Breast epithelium (tissue), 4 donors: ENCODE measurements at regions not wholly inside any gene's neighbourhood (a gene's known extent, or its start where the extent isn't known, plus 50 kb on each side); places are given as distances from the start of the nearest gene placed in this dataset.

Experiments used
- DNase-seq, 2 donors: peaks; one replicate each; pipeline ENCODE4 v3.0.0-alpha.2; 2019; ENCODE audit warnings: low spot score in 2 of 2
- H3K27ac ChIP-seq, 2 donors: fragments of 200-600 bp; sonication (generic) in 1 of 2; one replicate each; pipeline ENCODE4 v1.5.1; 2016 to 2019; ENCODE audit warnings: mild to moderate bottlenecking in 1 of 2
- H3K27me3 ChIP-seq, 2 donors: fragments of 200-600 bp; sonication (generic) in 1 of 2; one replicate each; pipeline versions ENCODE4 v1.5.1 to v1.6.0; 2017 to 2019; ENCODE audit warnings: control low read depth in 1 of 2, mild to moderate bottlenecking in 1 of 2
- H3K36me3 ChIP-seq: fragments of 200-600 bp; one replicate; pipeline ENCODE4 v1.5.1; 2019
- H3K4me1 ChIP-seq, 2 donors: fragments of 200-600 bp; sonication (generic); one replicate each; pipeline ENCODE4 v1.5.1; 2016 to 2019; ENCODE audit warnings: control low read depth in 1 of 2
- H3K4me3 ChIP-seq, 3 donors: fragments of 200-600 bp; sonication (generic); 1 replicate in 2 of 3; 2 replicates in 1 of 3; pipeline ENCODE4 v1.5.1; 2016 to 2019; ENCODE audit warnings: mild to moderate bottlenecking in 3 of 3, moderate library complexity in 2 of 3
- H3K9me3 ChIP-seq, 2 donors: fragments of 200-600 bp; sonication (generic) in 1 of 2; one replicate each; pipeline ENCODE4 v1.5.1; 2016 to 2019; ENCODE audit warnings: control low read depth in 1 of 2
- POLR2A ChIP-seq: fragments of 450-650 bp; IDR thresholded peaks from one replicate; pipeline ENCODE4 v1.6.1; 2016; ENCODE audit warnings: antibody characterized with exemption, mild to moderate bottlenecking, moderate library complexity
- POLR2AphosphoS5 ChIP-seq, 3 donors: sonication (generic); formaldehyde crosslinking; IDR thresholded peaks; one replicate each; pipeline ENCODE4 v1.6.1; 2017; ENCODE audit warnings: antibody characterized with exemption in 3 of 3
- intact Hi-C: fragments of 100-400 bp; cut with DNase I; formaldehyde crosslinking; loops from one replicate; pipeline ENCODE4 v1.15.1; 2023; ENCODE audit warnings: low total_unique reads
- TF ChIP-seq, protein P1 (sequence below), 3 donors: fragments of 450-650 bp; IDR thresholded peaks; one replicate each; pipeline ENCODE4 v1.5.1; 2016 to 2017; ENCODE audit warnings: antibody characterized with exemption in 3 of 3, mild to moderate bottlenecking in 3 of 3, moderate library complexity in 3 of 3

DNA sequence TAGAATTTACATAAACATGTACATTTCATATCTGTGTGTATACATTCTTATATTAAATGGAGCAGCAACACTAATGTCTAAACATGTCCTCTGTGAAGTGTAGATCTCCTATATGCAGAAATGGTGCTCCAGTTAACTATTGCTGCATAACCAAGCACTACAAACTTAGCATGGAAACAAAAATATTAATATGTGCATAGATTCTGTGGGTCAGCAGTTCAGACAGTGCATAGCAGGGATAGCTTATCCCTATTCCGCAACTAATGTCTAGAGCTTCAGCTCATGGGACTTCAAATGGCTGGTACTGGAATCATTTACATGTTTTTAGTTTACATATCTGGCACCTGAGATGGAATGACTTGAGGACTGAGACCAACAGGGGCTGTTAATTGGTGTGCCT, 652.1 kb downstream of the TLE4 start:
- intact Hi-C loops: no loop called here

DNA sequence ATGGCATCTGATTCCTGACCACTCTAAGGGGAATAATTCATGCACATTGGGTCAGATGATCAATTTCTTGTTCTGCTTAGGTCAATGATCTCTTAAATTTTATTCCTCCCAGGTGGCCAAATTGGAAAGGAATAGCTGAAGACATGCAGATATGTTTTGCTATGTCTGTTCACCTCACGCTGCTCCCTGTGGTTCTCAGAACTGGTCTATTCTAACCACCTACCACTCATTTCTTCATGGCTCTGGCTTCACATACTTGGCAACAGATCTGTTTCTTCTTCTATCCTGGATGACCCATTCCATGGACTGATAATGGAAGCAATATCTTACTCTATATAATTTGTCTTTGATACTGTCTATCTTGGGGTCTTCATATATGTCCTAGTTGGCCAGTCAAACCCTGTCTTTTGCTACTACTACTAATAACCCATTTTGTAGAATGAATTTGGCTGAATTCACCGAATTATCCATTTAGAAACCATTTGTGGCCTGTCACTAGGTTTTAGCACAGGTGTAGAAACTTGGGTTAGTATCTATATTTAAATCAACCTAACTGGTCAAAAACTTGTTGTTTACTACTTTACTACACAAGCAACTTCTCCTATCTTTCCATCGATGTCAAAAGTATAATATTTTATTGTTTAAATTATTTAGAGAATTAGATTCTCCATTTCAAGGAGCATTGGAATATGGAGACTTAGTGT, 650.9 kb downstream of the TLE4 start:
- TF ChIP-seq POLR2AphosphoS5 (IDR thresholded peaks at IDR 0.05) (no peak), POLR2A (no peak)
- TF ChIP-seq, protein P1, sequence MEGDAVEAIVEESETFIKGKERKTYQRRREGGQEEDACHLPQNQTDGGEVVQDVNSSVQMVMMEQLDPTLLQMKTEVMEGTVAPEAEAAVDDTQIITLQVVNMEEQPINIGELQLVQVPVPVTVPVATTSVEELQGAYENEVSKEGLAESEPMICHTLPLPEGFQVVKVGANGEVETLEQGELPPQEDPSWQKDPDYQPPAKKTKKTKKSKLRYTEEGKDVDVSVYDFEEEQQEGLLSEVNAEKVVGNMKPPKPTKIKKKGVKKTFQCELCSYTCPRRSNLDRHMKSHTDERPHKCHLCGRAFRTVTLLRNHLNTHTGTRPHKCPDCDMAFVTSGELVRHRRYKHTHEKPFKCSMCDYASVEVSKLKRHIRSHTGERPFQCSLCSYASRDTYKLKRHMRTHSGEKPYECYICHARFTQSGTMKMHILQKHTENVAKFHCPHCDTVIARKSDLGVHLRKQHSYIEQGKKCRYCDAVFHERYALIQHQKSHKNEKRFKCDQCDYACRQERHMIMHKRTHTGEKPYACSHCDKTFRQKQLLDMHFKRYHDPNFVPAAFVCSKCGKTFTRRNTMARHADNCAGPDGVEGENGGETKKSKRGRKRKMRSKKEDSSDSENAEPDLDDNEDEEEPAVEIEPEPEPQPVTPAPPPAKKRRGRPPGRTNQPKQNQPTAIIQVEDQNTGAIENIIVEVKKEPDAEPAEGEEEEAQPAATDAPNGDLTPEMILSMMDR (IDR thresholded peaks at IDR 0.05): no peak

More for the DNA sequence above, 652.1 kb downstream of the TLE4 start:
- TF ChIP-seq POLR2AphosphoS5 (IDR thresholded peaks at IDR 0.05) (no peak), POLR2A (no peak)
- TF ChIP-seq, protein P1 (IDR thresholded peaks at IDR 0.05): no peak
- Histone ChIP-seq H3K9me3 (peaks cover 2 to 6% of the 10 kb centered on the region in 2 donors), H3K4me3 (no peak overlapping the region), H3K27ac (no peak overlapping the region), H3K27me3 (no peaks in the 10 kb centered on the region), H3K36me3 (no peaks in the 10 kb centered on the region), H3K4me1 (no peaks in the 10 kb centered on the region)
- no peak for DNase-seq

DNA sequence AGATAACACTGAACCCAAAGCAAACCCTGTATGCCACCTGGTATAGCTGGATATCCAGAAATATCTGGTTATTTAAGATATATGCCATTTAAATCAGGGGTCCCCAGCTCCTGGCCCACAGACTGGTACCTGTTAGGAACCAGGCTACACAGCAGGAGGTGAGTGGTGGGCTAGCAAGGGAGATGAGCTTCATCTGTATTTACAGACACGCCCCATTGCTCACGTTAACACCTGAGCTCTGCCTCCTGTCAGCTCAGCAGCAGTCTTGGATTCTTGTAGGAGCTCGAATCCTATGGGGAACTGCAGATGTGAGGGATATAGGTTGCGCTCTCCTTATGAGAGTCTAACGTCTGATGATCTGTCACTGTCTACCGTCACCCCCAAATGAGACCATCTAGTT, 646.6 kb downstream of the TLE4 start:
- no peak for DNase-seq
- Histone ChIP-seq H3K4me1 (no peaks in the 10 kb centered on the region), H3K4me3 (no peak overlapping the region), H3K9me3 (no peaks in the 10 kb centered on the region), H3K27me3 (no peaks in the 10 kb centered on the region), H3K36me3 (no peaks in the 10 kb centered on the region), H3K27ac (no peak overlapping the region)
- intact Hi-C loops: no loop called here
- TF ChIP-seq POLR2A: no peak

More for the DNA sequence above, 650.9 kb downstream of the TLE4 start:
- Histone ChIP-seq H3K4me3 (no peak overlapping the region), H3K9me3 (peaks cover 0 to 6% of the 10 kb centered on the region in 2 donors), H3K36me3 (no peaks in the 10 kb centered on the region), H3K27me3 (no peaks in the 10 kb centered on the region), H3K27ac (no peak overlapping the region), H3K4me1 (no peaks in the 10 kb centered on the region)
- intact Hi-C loops: no loop called here
- DNase-seq: no peak

DNA sequence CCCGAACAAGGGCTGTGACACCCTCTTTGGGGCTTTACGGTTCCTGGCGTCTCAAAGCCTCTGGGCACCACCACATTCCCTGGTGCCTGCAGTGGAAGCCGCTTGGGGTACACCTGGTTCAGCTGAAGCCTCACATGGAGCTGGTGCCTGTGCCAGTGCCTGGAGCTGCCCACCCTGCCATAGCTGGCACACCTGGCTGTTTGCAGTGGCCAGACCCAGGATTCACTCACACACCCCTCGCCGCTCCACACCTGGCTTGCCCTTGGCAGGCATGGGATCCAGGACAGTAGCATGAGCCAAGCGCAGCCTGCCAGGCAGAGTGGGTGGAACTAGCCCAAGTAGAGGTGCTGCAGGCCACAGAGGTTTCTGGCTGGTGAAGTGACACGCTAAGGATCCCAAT, 641.8 kb downstream of the TLE4 start:
- Histone ChIP-seq H3K4me1 (no peaks in the 10 kb centered on the region), H3K27me3 (no peaks in the 10 kb centered on the region), H3K9me3 (peaks cover 5 to 7% of the 10 kb centered on the region in 2 donors), H3K27ac (no peak overlapping the region), H3K4me3 (no peak overlapping the region), H3K36me3 (no peaks in the 10 kb centered on the region)
- no peak for DNase-seq
- no peak for TF ChIP-seq POLR2AphosphoS5 (IDR thresholded peaks at IDR 0.05)
- no peak for TF ChIP-seq POLR2A
- TF ChIP-seq, protein P1 (IDR thresholded peaks at IDR 0.05): no peak
- intact Hi-C loops: no loop called here

DNA sequence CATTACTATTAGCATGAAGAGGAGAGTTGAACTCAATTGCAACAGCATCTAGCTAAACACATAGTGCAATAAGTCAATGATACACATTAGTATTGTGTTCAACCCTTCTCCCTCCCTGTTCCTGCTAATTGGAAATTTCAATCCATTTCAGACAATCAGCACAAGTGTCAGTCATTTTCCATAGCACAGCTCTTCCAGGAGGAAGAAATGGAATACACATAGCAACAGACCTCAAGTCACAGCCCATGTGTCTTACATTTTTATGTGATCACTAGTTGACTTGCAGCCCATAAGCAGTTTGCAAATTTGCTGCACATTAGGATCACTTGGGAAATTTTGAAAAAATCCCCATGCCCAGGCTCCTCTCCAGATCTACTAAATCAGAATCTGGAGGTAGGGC, 636.9 kb downstream of the TLE4 start:
- Histone ChIP-seq H3K27me3 (no peaks in the 10 kb centered on the region), H3K36me3 (no peaks in the 10 kb centered on the region), H3K4me1 (no peaks in the 10 kb centered on the region), H3K9me3 (peaks cover 5 to 7% of the 10 kb centered on the region in 2 donors), H3K4me3 (no peak overlapping the region), H3K27ac (no peak overlapping the region)
- DNase-seq: no peak
- intact Hi-C loops: no loop called here
- TF ChIP-seq POLR2A (no peak), POLR2AphosphoS5 (IDR thresholded peaks at IDR 0.05) (no peak)
- TF ChIP-seq, protein P1 (IDR thresholded peaks at IDR 0.05): no peak
